Right renal pelvis (tissue), 4 donors: ENCODE measurements at regions not wholly inside any gene's neighbourhood (a gene's known extent, or its start where the extent isn't known, plus 50 kb on each side); places are given as distances from the start of the nearest gene placed in this dataset.
A peak's percentile ranks its signal among the peaks of the same experiment; 100 is the strongest.
"Not testable (repeated sequence)": the region's sequence is repeated elsewhere in the genome, so short reads cannot be mapped to it uniquely, and the experiment has no call there.

ENCODE experiments used
- DNase-seq, 4 donors: peaks; one replicate each; pipeline ENCODE4 v3.0.0-alpha.2; 2013; ENCODE audit warnings: low read depth in 4 of 4, low spot score in 3 of 4, missing footprints in 1 of 4

DNA sequence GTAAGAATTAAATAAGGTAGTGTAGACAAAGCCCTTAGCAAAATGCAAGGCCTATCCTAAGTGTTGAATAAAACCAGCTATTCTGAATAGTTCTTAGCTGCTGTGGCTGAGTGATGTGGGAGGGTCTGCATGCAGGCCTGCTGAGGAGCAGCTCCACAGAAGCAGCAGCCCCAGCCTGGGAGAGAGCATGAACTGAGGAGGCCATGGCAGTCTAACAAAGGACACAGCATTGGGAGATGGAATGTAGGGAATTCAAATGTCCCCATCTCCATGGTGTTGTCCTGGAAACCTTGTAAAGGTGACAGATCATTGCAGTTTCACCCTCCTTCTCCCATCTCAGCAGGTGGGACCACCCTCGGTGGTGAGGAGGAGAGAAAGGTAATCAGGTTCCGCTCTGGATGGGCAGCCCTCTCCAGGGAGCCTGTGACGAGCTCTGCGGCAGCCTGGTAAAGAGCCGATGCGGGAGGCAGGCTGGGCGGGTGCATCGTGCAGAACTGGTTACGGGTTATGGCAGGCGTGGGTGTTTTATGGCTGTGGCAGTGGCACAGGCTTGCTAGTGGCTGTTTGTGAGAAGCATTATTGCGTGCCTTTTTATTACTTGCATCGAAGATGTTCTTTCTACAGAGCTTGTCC, 199.9 kb upstream of the GLRA1 start:
- DNase-seq: no peak

DNA sequence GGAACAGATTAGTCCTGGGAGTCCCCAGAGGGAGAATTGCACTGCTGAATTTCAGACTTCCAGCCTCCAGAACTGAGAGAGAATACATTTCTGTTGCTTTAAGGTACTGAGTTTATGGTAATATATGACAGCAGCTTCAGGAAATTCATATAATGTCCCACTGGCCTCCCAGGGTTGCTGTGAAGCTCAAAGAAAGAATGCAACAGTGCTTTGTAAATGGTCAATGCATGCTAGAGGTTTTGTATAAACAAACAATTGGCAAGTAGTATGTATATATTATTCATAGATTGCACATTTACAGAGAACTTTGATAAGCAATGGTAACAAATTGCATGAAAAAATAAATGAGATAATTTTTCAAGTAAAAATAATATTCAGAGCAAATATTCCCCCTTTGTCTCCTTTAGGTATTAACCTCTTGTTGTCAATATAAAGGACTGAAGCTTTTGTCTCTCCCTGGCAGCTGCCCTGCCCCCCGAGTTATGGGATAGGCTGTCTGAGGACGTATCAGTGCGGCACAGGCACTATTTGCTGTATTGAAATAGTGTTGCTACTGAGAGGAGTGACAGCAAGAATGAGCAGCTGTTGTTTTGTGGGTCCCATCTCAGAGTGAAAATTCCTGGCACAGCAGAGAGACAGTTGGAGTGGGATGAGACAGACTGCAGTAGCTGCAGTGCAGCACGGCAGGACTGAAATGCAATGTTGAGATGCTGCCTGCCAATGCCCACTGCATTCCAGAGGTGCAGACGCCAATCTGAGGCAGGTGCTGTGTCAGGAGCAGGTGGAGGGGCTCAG, 194.2 kb upstream of the GLRA1 start:
- DNase-seq: no peak

DNA sequence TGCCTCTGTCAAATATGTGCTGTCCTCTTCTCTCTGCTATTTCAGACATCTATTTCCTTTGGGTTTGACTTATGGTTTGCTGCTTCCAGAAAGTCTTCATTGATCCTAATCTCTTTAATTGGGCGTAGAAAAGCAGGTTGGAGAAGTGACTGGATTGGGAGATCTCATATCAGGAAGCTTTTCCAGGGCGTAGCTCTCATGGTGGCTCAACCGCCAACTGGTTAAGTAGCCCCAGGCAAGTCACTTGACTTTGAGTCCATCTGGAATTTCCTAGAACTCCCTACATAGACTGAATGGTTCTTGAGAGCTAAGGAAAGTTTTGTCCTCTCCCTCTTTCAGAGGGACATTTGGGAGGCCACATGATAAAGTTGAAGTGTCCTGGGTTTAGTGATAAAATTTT, 192.3 kb upstream of the GLRA1 start:
- no peak for DNase-seq

DNA sequence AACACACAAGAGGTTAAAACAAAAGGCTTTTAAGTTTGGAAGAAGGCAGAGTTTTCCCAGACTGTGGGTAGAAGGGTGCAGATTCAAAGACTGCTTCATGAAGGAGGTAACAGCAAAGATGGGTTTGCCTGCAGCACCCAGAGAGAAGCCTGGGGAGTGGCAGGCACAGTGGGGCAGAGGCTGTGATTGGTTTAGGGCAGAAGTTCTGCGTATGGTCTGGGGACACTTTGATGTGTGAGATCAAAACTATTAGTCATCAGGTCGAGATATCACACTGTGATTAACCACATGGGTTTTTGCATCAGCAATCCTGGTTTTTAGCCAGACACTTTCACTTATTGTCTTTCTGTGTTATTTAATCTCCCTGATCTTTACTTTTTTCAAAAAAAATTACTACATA, 188.8 kb upstream of the GLRA1 start:
- no peak for DNase-seq

DNA sequence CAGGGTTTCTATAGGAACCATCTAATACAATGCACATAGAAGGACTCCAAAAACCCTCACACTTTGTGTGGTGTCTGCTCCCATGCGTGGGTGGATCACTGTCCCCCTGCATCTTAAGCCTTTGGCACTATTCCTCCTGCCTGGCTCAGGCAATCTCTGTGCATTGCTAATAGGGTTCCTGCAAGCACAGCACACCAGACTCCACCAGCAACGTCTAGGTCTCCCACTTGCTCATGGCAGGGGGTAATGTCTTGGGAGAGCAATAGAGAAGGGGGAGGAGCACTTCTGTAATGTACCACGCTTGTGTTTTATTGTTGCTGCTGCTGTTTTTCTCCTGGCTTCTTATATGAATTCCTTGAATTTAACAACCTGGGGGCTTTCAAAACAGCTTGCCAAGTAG, 182.6 kb upstream of the GLRA1 start:
- no peak for DNase-seq

DNA sequence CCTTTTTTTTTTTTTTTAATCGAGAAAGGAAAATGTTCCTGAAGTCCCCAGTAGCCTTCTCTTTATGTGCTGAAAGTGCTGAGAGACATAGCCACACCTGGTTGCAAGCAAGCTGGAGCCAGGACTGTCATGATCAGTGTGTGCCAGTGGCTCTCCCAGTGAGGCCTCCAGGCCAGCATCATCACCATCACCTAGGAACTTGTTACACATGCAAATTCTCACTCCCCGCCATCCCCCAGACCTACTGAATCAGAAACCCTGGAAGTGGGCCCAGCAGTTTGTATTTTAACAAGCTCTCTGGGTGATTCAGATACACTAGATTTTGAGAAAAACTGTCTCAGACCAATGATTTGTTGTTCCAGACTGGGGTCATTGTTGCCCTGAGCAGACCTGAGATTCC, 181.9 kb upstream of the GLRA1 start:
- DNase-seq: no peak

DNA sequence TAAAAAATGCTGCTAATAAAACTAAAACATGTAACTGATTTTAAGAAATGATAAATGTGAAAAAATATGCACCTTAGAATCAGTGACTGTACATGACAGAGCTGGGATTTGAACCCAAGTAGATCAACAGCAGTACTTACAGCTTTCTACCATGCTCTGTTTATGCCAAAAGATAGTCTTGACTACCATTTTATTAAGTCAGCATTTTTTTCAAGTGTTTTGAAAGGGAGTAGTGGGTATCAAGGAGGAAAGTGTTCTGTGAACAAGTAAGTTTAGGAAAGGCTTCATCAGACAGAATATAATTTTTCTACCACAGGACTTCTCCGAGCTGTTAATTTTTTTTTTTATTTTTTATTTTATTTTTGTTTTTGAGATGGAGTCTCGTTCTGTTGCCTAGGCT, 180.4 kb upstream of the GLRA1 start:
- no peak for DNase-seq

DNA sequence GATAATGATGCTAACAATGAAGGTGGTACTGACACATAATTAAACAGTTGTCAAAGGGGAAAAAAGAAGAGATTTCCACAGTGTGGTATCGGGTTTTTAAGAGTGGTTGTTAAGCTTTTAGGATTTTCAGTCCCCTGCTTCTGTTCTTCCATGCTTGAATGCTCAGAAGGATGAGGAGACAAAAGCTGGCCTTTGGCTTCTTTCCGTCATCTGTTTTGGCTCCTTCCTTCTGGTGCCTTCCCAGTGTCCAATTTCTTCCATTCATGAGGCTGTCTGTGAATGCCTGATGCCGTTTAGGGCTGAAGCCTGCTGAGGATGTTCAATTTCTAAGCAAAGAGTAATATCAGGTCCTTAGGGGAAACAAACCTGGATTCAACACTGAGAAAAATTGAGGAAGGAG, 179.6 kb upstream of the GLRA1 start:
- DNase-seq: no peak

DNA sequence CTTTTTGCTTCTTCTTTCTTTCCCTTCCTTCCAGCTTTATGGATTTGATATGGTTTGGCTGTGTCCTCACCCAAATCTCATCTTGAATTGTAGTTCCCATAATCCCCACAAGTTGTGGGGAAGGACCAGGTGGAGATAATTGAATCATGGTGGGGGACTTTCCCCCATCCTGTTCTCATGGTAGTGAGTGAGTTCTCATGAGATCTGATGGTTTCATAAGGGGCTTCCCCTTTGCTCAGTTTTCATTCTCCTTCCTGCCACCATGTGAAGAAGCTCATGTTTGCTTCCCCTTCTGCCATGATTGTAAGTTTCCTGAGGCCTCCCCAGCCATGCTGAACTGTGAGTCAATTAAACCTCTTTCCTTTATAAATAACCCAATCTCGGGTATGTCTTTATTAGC, 178.3 kb upstream of the GLRA1 start:
- not testable (repeated sequence) for DNase-seq

DNA sequence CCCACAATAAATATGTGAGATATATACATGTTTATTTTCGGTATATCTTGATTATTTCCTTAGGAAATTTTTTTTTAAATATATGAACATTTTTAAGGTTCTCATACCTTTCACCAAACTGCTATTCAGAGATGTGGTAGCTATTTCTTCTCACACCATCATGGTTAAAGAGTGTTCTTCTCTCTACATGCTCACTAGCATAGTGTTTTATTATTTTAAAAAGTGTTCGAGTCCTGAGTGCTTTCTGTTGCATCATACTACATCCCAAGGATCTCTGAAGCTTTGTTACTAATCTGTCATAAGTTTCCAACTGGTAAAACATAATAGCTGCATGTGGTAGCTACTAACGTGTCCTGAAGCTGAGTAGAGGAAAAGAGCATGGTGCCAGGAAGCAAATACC, 177.4 kb upstream of the GLRA1 start:
- DNase-seq: no peak

DNA sequence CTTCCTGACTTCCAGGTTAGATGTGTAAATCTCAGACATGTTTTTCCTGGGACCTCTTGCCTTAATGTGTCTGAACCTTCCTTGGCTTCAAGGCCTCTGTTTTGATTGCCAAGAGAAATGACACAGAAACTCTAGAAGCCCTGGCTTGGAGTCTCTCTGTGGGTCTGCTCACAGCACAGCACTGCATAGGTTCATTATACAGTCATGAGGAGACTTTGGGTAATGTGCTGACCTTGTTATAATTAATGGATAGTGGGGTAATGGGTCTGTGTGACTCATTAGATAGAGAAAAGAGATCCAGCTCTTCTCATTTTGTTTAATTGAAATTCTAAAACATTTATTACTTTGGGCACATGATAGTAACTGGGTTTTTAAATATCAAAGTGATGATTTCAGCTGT, 175.8 kb upstream of the GLRA1 start:
- no peak for DNase-seq

DNA sequence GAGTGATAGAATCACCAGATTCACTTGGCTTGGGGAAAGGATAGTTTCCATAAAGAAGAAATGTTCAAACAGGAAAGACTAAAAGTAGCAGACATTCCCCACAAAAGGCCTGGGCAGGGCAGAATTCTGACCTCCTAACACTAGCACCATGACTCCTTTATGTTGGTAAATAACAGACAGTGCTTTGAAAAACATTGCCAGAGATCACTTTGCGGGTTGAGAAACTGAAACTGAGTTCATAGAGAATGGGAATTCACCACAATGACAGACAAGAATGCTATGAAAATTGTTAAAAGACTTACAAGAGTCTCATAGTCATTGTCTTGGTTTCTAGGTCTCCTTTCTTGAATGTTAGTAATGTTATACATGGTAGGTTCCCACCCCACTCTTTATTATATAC, 172.5 kb upstream of the GLRA1 start:
- DNase-seq: no peak

DNA sequence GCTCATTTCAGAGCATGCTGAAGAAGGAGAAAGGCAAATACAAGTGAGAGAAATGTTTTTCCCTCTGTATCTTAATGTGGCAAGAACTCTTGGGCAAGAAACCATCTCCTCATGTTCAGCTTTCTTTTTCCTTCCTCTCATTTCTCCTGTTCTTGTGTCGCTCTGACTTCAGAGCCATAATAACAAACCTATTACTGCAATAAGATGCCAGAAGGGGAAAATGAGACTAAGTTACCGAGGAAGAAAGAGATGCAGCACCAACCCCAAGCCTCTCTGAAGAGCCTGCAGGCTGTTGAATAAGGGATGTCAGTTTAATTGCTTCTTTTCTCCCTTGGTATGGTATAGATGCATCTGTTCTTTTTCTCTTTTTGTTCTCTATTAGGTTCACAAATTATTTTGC, 170.1 kb upstream of the GLRA1 start:
- no peak for DNase-seq

DNA sequence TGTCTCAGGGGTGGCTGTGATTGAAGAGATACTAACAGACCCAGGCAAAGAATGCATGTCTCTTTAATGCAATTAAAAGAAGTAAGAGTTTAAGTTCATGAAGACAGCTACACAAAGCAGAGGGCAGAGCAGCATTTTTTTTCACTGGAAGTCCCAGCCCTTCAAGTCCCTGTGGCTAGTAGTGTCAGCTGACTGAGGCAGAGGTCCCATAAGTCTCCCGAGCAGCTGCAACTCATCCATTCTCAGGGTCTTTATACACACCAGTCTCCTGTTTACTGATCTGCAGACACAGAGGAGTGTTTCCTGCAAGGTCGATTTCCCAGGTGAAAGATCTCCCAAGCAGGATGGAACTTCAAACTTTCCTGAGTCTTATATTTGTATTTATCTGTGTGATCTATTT, 169.4 kb upstream of the GLRA1 start:
- peak in 1 of 4 donors; percentile 5 for DNase-seq

DNA sequence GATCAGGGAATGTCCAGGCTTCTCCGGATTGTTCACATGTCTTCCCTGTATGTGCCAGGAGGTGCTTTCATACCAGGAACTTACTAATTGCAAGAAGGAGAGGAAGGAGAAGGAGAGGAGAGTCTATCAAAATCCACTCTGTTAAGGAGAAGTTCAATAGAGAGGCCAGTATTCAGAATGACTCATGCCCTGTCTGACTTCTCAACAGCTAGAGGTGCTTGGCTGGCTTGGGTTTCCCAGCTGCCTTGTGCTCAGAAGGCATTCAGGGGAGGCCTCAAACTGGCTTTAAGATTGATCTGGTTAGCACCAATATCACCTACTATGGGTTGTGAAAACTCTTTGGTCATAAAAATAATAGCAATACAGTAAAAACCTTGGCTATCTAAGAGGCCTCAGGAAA, 167.9 kb upstream of the GLRA1 start:
- no peak for DNase-seq

DNA sequence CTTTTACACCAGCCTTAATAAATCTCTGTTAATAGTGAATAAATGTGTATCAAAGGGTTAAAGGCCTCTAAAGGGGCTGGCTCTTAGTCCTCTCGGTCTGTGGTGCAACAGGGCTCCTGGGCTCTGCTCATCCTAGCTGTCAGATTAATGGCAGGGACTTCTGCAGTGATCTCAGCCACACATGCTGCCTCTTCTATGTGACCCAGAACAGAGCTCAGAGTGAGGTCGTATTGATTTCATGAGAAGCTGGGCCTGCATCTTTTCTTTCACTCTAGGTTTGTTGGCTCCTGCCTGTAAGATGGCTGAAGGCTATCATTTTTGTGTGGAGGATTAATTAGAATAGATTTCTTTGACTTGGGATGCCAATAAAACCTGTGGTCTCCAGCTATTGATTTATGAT, 165.0 kb upstream of the GLRA1 start:
- DNase-seq: no peak

DNA sequence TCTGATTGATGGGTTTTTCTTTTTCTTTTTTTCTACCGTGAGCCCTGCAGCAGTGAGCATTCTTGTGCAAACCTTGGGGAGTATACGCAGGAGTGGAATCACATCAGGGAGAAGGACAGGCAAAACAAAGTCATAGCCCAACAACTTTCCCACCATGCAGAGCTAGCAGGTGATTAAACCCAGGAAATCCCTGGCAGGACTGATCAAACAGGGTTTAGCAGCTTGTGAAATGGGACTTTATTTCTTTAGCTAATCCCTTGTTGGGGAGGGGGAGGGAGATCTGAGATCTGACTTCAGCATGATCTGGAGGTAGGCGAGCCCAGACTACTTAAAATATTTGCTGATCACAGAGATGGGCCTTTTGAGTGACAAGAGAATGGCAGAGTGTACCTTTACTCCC, 162.0 kb upstream of the GLRA1 start:
- no peak for DNase-seq

DNA sequence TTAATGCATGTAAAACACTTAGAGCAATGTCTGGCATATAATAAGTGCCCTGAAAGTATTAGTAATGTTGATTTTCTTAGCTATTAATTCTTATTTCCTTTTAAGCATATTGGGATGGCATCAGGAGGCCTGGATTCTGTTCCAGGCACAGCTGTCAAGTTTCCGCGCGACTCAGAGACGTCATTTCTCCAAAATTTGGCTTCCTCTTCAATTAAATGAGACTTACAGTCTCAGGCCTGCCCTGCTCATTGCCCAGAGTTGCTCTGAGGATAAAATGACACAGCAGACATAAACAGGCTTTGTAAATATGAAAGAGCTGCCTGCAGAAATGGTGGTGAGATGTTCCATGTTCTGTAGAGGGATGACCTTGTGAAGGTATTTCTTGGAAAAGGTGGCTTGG, 159.8 kb upstream of the GLRA1 start:
- no peak for DNase-seq

DNA sequence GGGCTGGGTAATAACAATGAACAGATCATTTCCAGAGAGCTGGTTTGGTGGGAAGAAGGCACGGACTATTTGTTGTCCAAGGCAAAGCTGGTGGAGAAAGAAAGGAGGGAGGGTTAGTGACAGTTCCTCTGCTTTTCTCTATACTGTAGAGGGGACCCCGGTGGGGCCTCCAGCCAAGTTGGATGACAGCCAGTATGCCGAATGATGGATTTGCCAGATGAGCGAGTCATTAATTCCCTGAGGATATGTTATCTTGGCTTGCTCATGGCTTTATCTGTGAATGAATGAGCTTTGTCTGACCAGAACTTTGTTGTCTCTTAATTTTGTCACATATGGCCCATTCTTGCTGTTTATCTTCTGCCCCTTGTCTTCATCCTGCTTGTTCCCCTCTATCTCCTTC, 158.6 kb upstream of the GLRA1 start:
- DNase-seq: no peak

DNA sequence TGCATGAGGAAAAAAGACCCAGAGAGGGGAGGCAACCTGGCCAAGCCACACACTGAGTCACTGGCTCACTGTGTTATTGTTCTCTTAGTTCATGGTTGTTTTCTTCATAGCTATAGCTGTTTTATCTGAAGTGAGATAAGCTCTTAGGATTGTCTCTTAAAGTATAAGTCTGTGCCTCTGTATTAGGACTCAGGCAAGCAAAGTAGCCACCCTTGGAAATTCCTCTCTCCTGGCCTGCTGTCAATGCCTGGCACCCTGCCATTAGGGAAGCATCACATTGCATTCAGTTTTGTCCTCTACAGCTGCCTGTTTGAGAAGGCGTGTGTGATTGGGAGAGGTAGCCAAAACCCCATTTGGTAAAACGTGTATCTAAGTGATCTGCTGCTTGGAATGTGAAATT, 147.4 kb upstream of the GLRA1 start:
- DNase-seq: no peak

DNA sequence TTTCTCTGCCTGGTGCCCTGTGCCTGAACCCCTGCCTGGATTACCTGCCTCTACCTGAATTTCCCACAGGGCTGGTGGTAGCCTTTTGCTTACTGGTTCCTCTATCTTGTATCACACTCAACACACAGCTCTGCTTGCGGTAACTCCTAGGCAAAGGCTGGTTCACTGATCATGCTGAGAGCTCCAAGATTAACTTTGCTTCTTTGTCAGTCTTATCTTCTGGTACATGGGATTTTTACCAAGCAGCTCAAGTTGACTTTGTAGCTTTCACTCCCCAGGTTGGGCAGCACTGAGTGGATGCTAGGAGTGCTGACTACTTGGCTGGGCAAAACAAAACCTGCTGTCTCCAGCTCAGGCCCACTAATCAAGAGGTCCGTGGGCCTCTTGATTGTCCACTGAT, 145.9 kb upstream of the GLRA1 start:
- DNase-seq: no peak

DNA sequence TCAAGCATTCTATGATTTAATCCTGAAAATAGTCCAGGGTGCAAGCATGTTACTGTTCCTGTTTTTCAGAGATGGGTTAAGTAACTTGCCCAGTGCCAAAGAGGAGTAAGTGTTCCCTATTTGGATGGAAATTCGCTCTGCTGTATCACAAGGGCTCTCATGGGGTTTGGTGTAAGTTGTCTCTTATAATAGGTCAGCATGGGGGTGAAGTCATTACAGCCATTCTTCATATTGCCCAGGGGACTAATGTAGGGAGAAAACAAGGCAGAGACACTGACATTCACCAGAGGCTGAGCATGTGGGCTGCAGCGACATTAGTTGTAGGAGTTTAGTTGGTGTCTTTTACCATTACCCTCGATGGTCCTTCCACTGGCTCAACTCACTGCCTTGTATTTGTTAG, 142.1 kb upstream of the GLRA1 start:
- no peak for DNase-seq

DNA sequence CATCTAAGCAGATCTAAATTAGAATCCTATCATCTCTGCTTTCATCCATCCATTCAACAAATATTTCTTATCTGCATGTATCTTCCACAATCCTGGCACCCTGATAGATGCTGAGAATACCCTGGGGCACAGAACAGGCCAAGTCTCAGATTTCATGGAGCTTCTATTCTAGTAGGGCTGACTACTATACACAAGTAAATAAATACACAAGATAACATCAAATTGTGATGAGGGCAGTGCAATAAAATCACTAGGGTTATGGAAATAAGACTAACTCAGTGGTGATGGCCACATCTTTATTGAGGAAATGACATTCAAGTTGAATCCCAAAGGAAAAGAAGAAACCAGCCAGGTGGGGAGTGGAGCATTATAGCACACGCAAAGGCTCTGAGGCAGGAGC, 138.4 kb upstream of the GLRA1 start:
- no peak for DNase-seq
